ENCODE measurements at regions not wholly inside any gene's neighbourhood (a gene's known extent, or its start where the extent isn't known, plus 50 kb on each side); places are given as distances from the start of the nearest gene placed in this dataset.

GRCh38 chr15:95837341-95838004, 493.0 kb upstream of the NR2F2 start:
- no peak overlapping the region for H3K4me3 ChIP-seq (ENCODE audit: low read depth, low read length)
- TF ChIP-seq CTCF (IDR thresholded peaks at IDR 0.05; ENCODE audit: borderline replicate concordance, insufficient read depth, low read depth, low read length): no peak

- H3K4me3 ChIP-seq (ENCODE audit: low read depth, low read length): no peak overlapping the region
Measured at GRCh38 chr15:95839367-95839782, 491.1 kb upstream of the NR2F2 start.

GRCh38 chr15:95840004-95840403, 490.5 kb upstream of the NR2F2 start:
- H3K4me3 ChIP-seq (ENCODE audit: low read depth, low read length): no peak overlapping the region
- TF ChIP-seq CTCF (IDR thresholded peaks at IDR 0.05; ENCODE audit: borderline replicate concordance, insufficient read depth, low read depth, low read length): no peak

More at GRCh38 chr15:95839367-95839782, 491.1 kb upstream of the NR2F2 start:
- TF ChIP-seq CTCF (IDR thresholded peaks at IDR 0.05; ENCODE audit: borderline replicate concordance, insufficient read depth, low read depth, low read length): no peak

GRCh38 chr15:95840855-95841254, 489.6 kb upstream of the NR2F2 start:
- H3K4me3 ChIP-seq (ENCODE audit: low read depth, low read length): no peak overlapping the region
- TF ChIP-seq CTCF (IDR thresholded peaks at IDR 0.05; ENCODE audit: borderline replicate concordance, insufficient read depth, low read depth, low read length): no peak

- no peak for TF ChIP-seq CTCF (IDR thresholded peaks at IDR 0.05; ENCODE audit: borderline replicate concordance, insufficient read depth, low read depth, low read length)
- no peak overlapping the region for H3K4me3 ChIP-seq (ENCODE audit: low read depth, low read length)
Measured at GRCh38 chr15:95842576-95842975, 487.9 kb upstream of the NR2F2 start.

- no peak overlapping the region for H3K4me3 ChIP-seq (ENCODE audit: low read depth, low read length)
- TF ChIP-seq CTCF (IDR thresholded peaks at IDR 0.05; ENCODE audit: borderline replicate concordance, insufficient read depth, low read depth, low read length): no peak
Measured at GRCh38 chr15:95843241-95843910, 487.1 kb upstream of the NR2F2 start.
